ENCODE measurements at regions not wholly inside any gene's neighbourhood (a gene's known extent, or its start where the extent isn't known, plus 50 kb on each side); places are given as distances from the start of the nearest gene placed in this dataset.

- TF ChIP-seq CTCF (IDR thresholded peaks at IDR 0.05; ENCODE audit: low read length) (no peak), EZH2 (IDR thresholded peaks at IDR 0.05; ENCODE audit: borderline replicate concordance, low read length) (no peak)
Measured at GRCh38 chr3:98645039-98645438, 51.6 kb upstream of the CPOX start.
